Thyroid gland (tissue), 4 donors: ENCODE measurements at regions not wholly inside any gene's neighbourhood (a gene's known extent, or its start where the extent isn't known, plus 50 kb on each side); places are given as distances from the start of the nearest gene placed in this dataset.

Source experiments
- DNase-seq, 2 donors: peaks; one replicate each; pipeline ENCODE4 v3.0.0-alpha.2; 2019
- H3K27ac ChIP-seq, 3 donors: fragments of 200-600 bp; sonication (generic); 1 replicate in 2 of 3; 2 replicates in 1 of 3; pipeline ENCODE4 v1.5.1; 2016 to 2019; ENCODE audit warnings: mild to moderate bottlenecking in 1 of 3, moderate library complexity in 1 of 3
- H3K27me3 ChIP-seq: fragments of 200-600 bp; sonication (generic); one replicate; pipeline ENCODE4 v1.5.1; 2019
- H3K36me3 ChIP-seq, 2 donors: fragments of 200-600 bp; sonication (generic); one replicate each; pipeline ENCODE4 v1.5.1; 2016 to 2019
- H3K4me1 ChIP-seq, 2 donors: fragments of 200-600 bp; sonication (generic); one replicate each; pipeline ENCODE4 v1.5.1; 2017 to 2019
- H3K4me3 ChIP-seq, 3 donors: fragments of 200-600 bp; sonication (generic); replicated peaks in 1 of 3; 1 replicate in 2 of 3; 2 replicates in 1 of 3; pipeline ENCODE4 v1.5.1; 2016; ENCODE audit warnings: mild to moderate bottlenecking in 1 of 3
- H3K9me3 ChIP-seq: fragments of 200-600 bp; sonication (generic); one replicate; pipeline ENCODE4 v1.5.1; 2017
- POLR2A ChIP-seq, 2 donors: fragments of 450-650 bp; IDR thresholded peaks; one replicate each; pipeline ENCODE4 v1.6.1; 2017; ENCODE audit warnings: antibody characterized with exemption in 2 of 2, mild to moderate bottlenecking in 2 of 2, moderate library complexity in 1 of 2
- WGBS, 2 donors: methylation state at CpG; one replicate each; pipeline ENCODE4 v1.1.5; 2017; 5-methylcytosine and 5-hydroxymethylcytosine counted together
- intact Hi-C: fragments of 100-400 bp; cut with DNase I; formaldehyde crosslinking; loops from one replicate; pipeline ENCODE4 v1.15.1; 2023
- TF ChIP-seq, protein P1 (sequence below), 6 experiments: fragments of 200-600 bp in 3 of 6; fragments of 450-650 bp in 3 of 6; sonication (generic) in 3 of 6; IDR thresholded peaks; one replicate each; pipeline ENCODE4 v1.5.1; 2016 to 2019; ENCODE audit warnings: antibody characterized with exemption in 6 of 6, mild to moderate bottlenecking in 2 of 6, inconsistent platforms in 1 of 6, moderate library complexity in 1 of 6

DNA sequence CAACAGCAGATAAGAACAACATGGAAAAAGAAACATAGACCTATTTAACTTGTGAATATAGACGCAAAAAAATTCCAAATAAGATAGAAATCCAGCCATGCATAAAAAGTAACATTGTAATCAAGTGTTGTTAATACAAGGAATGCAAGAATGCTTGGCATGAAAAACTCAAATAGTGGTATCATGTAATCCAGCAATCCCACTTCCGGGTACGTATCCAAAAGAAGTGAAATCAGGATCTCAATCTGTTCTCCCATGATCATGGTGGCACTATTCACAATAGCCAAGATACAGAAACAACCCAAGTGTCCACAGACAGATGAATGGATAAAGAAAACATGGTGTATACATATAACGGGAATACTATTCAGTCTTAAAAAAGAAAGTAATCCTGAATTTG, 437.4 kb downstream of the ARHGEF28 start:
- intact Hi-C loops, result no loop called here
- no peaks in the 10 kb centered on the region for H3K27me3 ChIP-seq
- DNase-seq, result no peak
- H3K36me3 ChIP-seq, result no peaks in the 10 kb centered on the region
- H3K4me3 ChIP-seq, result no peak overlapping the region
- peak overlapping the region in 1 of 3 donors; percentile 14 for H3K27ac ChIP-seq
- WGBS, 2 donors, result 60 to 70% methylated on average over 4 of the region's 4 CpGs
- H3K4me1 ChIP-seq, result peaks cover 14 to 15% of the 10 kb centered on the region in 2 donors
- TF ChIP-seq, protein P1, sequence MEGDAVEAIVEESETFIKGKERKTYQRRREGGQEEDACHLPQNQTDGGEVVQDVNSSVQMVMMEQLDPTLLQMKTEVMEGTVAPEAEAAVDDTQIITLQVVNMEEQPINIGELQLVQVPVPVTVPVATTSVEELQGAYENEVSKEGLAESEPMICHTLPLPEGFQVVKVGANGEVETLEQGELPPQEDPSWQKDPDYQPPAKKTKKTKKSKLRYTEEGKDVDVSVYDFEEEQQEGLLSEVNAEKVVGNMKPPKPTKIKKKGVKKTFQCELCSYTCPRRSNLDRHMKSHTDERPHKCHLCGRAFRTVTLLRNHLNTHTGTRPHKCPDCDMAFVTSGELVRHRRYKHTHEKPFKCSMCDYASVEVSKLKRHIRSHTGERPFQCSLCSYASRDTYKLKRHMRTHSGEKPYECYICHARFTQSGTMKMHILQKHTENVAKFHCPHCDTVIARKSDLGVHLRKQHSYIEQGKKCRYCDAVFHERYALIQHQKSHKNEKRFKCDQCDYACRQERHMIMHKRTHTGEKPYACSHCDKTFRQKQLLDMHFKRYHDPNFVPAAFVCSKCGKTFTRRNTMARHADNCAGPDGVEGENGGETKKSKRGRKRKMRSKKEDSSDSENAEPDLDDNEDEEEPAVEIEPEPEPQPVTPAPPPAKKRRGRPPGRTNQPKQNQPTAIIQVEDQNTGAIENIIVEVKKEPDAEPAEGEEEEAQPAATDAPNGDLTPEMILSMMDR (IDR thresholded peaks at IDR 0.05), result no peak
- TF ChIP-seq POLR2A (IDR thresholded peaks at IDR 0.05), result no peak
- no peaks in the 10 kb centered on the region for H3K9me3 ChIP-seq

DNA sequence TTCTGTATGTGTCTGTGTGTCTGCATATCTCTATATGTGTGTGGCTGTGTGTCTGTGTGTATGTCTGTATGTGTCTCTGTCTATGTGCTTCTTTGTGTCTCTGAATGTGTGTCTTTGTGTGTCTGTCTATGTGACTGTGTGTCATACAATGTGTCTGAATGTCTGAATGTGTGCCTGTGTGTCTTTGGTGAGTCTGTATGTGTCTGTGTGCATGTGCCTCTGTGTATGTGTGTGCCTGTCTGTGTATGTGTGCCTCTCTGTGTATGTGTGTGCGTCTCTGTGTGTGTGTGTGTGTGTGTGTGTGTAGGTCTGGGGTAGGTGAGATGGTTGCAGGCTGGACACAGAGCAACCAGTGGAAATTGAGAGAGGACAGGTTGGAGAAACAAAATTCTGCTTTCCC, 435.3 kb downstream of the ARHGEF28 start:
- WGBS, 2 donors, result 86 to 92% methylated on average over 1 of the region's 1 CpG
- intact Hi-C loops, result no loop called here
- peaks cover 15 to 19% of the 10 kb centered on the region in 2 donors for H3K4me1 ChIP-seq

DNA sequence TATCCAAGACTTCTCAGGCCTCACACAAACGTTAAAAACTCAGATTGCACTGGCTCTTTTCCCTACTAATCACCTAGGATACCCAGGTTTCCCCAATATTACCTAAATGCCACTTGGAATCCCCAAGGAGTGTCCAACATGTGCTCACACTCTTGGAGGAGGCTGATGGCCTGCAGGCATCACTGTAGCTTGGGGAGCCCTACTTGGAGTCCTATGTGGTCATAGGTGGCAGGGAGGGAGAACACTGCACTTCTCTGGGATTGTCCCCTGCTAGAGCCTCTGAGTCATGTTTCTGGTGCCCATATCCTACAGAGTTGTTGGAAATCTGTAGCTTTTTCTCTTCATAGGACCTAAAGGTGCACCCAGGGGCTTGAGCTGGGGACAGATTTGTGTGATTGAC, 433.7 kb downstream of the ARHGEF28 start:
- Histone ChIP-seq H3K27ac (no peak overlapping the region), H3K4me1 (peaks cover 19 to 25% of the 10 kb centered on the region in 2 donors), H3K4me3 (no peak overlapping the region), H3K9me3 (no peaks in the 10 kb centered on the region), H3K27me3 (no peaks in the 10 kb centered on the region), H3K36me3 (no peaks in the 10 kb centered on the region)
- TF ChIP-seq, protein P1 (IDR thresholded peaks at IDR 0.05), result no peak
- TF ChIP-seq POLR2A (IDR thresholded peaks at IDR 0.05), result no peak
- no peak for DNase-seq
- intact Hi-C loops, result no loop called here
- 38 to 44% methylated on average over 1 of the region's 1 CpG for WGBS, 2 donors

More for the DNA sequence above, 435.3 kb downstream of the ARHGEF28 start:
- DNase-seq, result no peak
- TF ChIP-seq, protein P1 (IDR thresholded peaks at IDR 0.05), result no peak
- no peak for TF ChIP-seq POLR2A (IDR thresholded peaks at IDR 0.05)
- H3K9me3 ChIP-seq, result no peaks in the 10 kb centered on the region
- no peaks in the 10 kb centered on the region for H3K36me3 ChIP-seq
- H3K27me3 ChIP-seq, result no peaks in the 10 kb centered on the region
- no peak overlapping the region for H3K4me3 ChIP-seq
- no peak overlapping the region for H3K27ac ChIP-seq

DNA sequence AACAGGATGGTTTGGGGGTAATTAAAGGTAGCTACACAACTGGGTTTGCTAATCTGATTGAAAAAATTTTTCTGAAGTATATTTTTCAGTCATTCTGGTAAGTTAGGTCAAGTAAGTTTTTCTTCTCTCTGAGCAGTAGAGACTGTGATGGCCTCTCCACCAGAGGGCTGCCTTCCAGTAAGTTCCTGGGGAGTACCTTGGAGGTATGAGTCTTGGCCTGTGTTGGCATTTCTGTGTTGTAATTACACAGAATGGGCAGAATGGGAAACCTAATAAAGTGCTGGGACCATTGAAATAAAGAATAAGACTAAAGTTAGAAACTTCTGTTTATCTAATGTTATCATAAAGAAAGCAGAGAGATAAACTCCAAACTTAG, 430.8 kb downstream of the ARHGEF28 start:
- Histone ChIP-seq H3K4me1 (peaks cover 9 to 16% of the 10 kb centered on the region in 2 donors), H3K27ac (no peak overlapping the region), H3K4me3 (no peak overlapping the region), H3K36me3 (no peaks in the 10 kb centered on the region), H3K27me3 (no peaks in the 10 kb centered on the region), H3K9me3 (no peaks in the 10 kb centered on the region)
- TF ChIP-seq, protein P1 (IDR thresholded peaks at IDR 0.05), result peak in 4 of 6 experiments; percentile 40 to 56 (median 50)
- TF ChIP-seq POLR2A (IDR thresholded peaks at IDR 0.05), result no peak
- intact Hi-C loops, result no loop called here
- peak; percentile 56 to 60 for DNase-seq

DNA sequence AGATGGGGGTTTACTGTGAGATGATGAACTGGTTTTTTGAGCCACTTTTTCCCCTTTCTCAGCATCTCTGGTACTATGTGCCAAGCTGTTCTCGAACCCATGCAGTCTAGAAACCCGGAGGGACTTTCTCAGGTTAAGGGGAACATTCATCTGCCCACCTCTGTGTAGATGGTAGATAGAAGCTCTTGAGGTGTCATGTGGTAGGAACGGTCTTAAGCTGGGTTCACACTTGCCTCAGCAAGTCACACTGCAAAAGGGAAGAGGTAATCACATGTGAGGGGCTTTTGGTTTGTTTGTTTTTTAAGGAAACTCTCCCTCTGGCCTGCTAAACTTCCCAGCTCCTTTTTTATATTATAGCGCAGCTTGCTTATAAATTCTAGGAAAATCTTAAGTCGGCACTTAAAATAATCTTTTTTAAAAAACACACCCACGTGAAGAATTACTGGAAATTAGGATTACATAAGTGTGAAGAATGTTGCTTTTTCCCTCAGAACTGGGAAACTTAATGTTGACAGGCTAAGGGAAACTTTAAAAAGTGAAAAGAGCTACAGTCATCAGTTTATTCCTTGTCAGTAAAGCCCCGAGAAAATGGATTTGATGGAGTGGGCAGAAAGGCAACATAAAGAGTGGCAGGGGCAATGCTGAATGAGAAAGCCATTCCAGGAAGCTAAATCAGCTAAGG, 430.3 kb downstream of the ARHGEF28 start:
- H3K9me3 ChIP-seq, result no peaks in the 10 kb centered on the region
- no peak overlapping the region for H3K4me3 ChIP-seq

More for the DNA sequence above, 430.3 kb downstream of the ARHGEF28 start:
- intact Hi-C loops, result no loop called here
- TF ChIP-seq, protein P1 (IDR thresholded peaks at IDR 0.05), result no peak
- TF ChIP-seq POLR2A (IDR thresholded peaks at IDR 0.05), result no peak
- H3K36me3 ChIP-seq, result no peaks in the 10 kb centered on the region
- no peak for DNase-seq
- WGBS, 2 donors, result 64 to 75% methylated on average over 7 of the region's 7 CpGs
- no peak overlapping the region for H3K27ac ChIP-seq
- H3K4me1 ChIP-seq, result peaks cover 9 to 16% of the 10 kb centered on the region in 2 donors
- H3K27me3 ChIP-seq, result no peaks in the 10 kb centered on the region
